Mesodermal cell (in vitro differentiated cells): ENCODE measurements at regions not wholly inside any gene's neighbourhood (a gene's known extent, or its start where the extent isn't known, plus 50 kb on each side); places are given as distances from the start of the nearest gene placed in this dataset.

Experiments
- H3K27ac ChIP-seq: 2 replicates; pipeline ENCODE4 v1.7.0; 2013; ENCODE audit warnings: mild to moderate bottlenecking, low read depth, low read length, moderate library complexity; ENCODE audit not compliant: severe bottlenecking
- H3K36me3 ChIP-seq: 2 replicates; pipeline ENCODE4 v1.7.1; 2013; ENCODE audit warnings: mild to moderate bottlenecking, low read length, moderate library complexity; ENCODE audit not compliant: control insufficient read depth, insufficient read depth
- H3K4me1 ChIP-seq: one replicate; pipeline ENCODE4 v1.7.1; 2013; ENCODE audit warnings: mild to moderate bottlenecking, low read length; ENCODE audit not compliant: insufficient read depth, control insufficient read depth, poor library complexity, severe bottlenecking
- H3K4me3 ChIP-seq: 2 replicates; pipeline ENCODE4 v1.7.0; 2013; ENCODE audit warnings: low read length, control low read depth, mild to moderate bottlenecking; ENCODE audit not compliant: insufficient read depth, poor library complexity, severe bottlenecking; ENCODE audit errors: extremely low read depth
- H3K9me3 ChIP-seq: 2 replicates; pipeline ENCODE4 v1.7.1; 2013; ENCODE audit warnings: mild to moderate bottlenecking, low read length, moderate library complexity; ENCODE audit not compliant: control insufficient read depth
- WGBS, 2 experiments: methylation state at CpG; one replicate each; pipeline ENCODE4 v1.1.5; 2013; ENCODE audit warnings: missing lambda C conversion rate in 2 of 2; ENCODE audit not compliant: insufficient coverage in 2 of 2; 5-methylcytosine and 5-hydroxymethylcytosine counted together

DNA sequence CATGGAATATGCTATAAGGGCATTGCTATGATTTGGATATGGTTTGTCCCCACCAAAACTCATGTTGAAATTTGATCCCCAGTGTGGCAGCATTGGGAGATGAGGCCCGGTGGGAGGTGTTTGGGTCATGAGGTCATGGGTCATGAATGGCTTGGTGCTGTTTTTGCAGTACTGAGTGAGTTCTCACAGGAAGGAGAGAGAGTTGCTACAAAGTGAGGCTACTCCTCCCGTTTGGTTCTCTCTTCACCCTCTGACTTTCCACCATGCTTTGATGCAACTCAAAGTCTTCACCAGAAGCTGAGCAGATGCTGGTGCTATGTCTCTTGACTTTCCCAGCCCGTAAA is 388.1 kb upstream of the TMPO start:
- WGBS, 2 experiments: 60 to 67% methylated on average over 1 of the region's 3 CpGs
- Histone ChIP-seq H3K36me3 (no peaks in the 10 kb centered on the region), H3K4me1 (no peaks in the 10 kb centered on the region), H3K9me3 (no peaks in the 10 kb centered on the region), H3K27ac (peak overlapping the region; percentile 2), H3K4me3 (no peak overlapping the region)

DNA sequence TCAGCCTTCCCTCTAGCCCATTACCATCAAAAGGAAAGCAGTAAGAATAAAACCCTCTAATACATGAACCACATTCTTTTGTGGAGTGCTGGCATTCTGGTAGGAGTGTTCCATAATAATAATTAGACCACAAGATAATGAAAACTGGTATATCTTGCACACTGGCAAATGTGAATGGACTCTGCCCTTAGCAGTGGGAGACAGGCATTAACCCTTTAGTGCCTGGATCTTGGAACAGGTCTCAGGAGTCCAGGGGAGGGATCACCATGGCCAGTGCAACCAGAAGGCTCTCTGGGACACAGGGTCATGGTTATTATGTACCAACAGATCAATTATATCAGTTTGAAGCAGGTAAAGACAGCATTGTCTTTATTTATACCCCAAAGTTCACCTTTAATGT is 387.5 kb upstream of the TMPO start:
- H3K4me1 ChIP-seq: no peaks in the 10 kb centered on the region
- H3K9me3 ChIP-seq: no peaks in the 10 kb centered on the region
- H3K36me3 ChIP-seq: no peaks in the 10 kb centered on the region
- no peak overlapping the region for H3K27ac ChIP-seq
- no peak overlapping the region for H3K4me3 ChIP-seq

DNA sequence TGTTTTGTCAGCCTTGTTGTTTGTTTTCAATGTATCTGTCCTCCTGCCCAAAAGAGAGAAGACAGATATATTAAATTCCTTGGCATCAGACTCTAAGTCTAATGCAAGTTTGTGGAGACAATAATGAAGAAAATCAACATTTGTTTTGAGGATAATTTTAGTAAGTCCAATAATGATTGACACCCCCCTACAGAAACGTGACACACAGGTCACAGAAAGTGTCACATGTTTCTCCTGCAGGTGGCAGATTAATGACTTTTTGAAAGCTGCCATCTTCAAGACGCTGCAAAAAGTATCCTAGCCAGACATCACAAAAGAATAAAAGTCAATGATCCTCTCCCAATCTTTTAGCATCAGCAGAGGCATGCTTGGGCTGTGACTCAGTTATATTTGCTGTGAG is 378.8 kb upstream of the TMPO start:
- 83% methylated on average over 1 of the region's 2 CpGs; no CpG with 5 or more reads in 1 of the 2 experiments for WGBS, 2 experiments

DNA sequence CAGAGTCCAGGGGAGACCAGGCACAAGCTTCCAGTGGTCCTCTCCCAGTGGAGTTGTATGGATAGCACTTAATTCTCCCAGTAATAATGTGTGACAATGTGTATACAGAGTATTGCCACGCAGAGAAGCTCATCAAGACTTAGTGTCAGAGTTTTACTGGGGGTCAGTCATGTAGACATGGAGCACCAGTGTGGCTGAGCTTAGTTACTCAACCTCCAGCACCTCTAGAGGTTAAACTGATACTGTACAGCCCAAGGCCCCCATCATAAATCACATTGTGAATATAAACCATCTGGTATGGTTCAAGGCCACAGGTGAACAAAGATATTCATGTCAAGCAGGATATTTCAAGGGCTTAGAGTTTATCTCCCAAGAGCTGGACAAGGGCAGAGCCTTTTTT is 378.1 kb upstream of the TMPO start:
- Histone ChIP-seq H3K4me3 (no peak overlapping the region), H3K9me3 (no peaks in the 10 kb centered on the region), H3K4me1 (no peaks in the 10 kb centered on the region), H3K27ac (no peak overlapping the region), H3K36me3 (no peaks in the 10 kb centered on the region)
- 80% methylated on average over 1 of the region's 1 CpG; no CpG with 5 or more reads in 1 of the 2 experiments for WGBS, 2 experiments

More for the DNA sequence above, 378.8 kb upstream of the TMPO start:
- Histone ChIP-seq H3K27ac (no peak overlapping the region), H3K9me3 (no peaks in the 10 kb centered on the region), H3K4me3 (no peak overlapping the region), H3K4me1 (no peaks in the 10 kb centered on the region), H3K36me3 (no peaks in the 10 kb centered on the region)

DNA sequence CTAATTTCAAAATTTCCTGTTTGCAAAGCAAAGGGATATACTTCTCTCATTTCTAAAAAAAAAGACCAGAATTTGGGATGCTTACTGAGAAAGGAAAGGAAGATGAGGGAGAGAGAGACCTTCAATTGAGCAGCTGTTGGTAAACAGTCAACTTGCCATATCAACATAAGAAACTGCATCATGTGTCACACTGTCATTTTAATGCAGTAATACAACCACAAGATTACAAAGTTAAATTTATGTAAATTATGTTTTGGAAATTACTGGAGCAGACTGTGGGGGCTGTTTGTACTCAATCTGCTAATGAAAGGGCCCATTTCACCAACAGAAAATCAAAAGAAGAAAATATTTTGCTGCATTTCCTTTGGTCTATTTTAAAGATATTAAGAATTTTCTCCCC is 370.4 kb upstream of the TMPO start:
- Histone ChIP-seq H3K27ac (no peak overlapping the region), H3K9me3 (no peaks in the 10 kb centered on the region), H3K36me3 (no peaks in the 10 kb centered on the region), H3K4me1 (no peaks in the 10 kb centered on the region), H3K4me3 (no peak overlapping the region)

DNA sequence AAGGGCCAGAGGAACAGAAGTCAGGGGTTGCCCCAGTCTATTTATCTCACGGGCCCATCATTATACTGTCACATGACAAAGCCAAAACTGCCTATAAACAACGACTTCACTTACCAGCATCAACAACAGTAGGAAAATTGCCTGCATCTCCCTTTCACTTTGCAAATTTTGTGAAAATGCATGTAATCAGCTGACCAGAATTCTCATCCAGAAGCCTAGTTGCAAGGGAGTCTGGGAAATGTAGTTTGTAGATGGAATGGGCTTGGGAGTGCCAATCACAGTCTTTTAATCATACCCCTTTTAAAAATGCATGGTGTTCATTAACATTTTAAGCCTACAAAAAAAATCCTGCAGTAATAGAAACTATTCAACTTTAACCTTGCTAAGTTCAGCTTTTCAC is 369.3 kb upstream of the TMPO start:
- H3K36me3 ChIP-seq: no peaks in the 10 kb centered on the region
- no peaks in the 10 kb centered on the region for H3K9me3 ChIP-seq
- H3K4me1 ChIP-seq: no peaks in the 10 kb centered on the region
- 84% methylated on average over 2 of the region's 2 CpGs; no CpG with 5 or more reads in 1 of the 2 experiments for WGBS, 2 experiments
- no peak overlapping the region for H3K27ac ChIP-seq
- no peak overlapping the region for H3K4me3 ChIP-seq

DNA sequence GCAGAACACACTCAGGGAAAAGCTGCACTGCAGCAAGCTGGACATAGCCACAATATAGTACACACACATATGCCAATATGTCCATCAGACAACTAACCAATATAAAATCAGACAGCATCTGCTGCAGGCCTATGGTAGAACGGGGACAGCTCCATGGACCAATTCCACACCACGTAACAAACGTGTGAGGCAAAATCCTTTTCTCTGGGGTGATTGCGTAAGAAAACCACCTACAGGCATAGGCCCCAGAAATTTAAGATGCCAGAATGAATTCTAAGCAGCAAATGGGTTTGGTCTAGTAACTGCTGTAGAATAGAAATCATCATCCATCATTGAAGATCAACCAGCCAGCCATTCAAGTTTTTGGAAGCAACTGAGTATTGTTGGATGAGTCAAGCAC is 368.9 kb upstream of the TMPO start:
- Histone ChIP-seq H3K36me3 (no peaks in the 10 kb centered on the region), H3K4me1 (no peaks in the 10 kb centered on the region), H3K9me3 (no peaks in the 10 kb centered on the region), H3K4me3 (no peak overlapping the region), H3K27ac (no peak overlapping the region)
- WGBS, 2 experiments: 74 to 83% methylated on average over 3 of the region's 4 CpGs

DNA sequence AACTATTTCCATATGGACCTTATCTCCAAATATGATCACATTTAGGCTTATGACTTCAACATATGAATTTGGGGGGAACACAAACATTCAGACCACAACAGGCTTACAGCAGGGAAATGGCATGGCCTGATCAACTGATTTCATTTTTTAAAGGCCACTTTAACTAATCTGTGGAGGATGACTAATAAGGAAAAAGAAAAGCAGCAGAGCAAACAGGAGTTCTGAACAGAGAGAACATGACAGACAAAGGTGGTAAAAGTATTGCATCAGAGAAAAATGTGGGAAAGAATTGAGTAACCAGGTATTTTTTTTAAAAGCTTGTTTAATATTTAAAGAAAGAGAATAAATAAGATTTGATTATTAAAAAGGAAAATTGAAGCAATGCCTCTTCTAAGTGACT is 366.1 kb upstream of the TMPO start:
- H3K36me3 ChIP-seq: no peaks in the 10 kb centered on the region

DNA sequence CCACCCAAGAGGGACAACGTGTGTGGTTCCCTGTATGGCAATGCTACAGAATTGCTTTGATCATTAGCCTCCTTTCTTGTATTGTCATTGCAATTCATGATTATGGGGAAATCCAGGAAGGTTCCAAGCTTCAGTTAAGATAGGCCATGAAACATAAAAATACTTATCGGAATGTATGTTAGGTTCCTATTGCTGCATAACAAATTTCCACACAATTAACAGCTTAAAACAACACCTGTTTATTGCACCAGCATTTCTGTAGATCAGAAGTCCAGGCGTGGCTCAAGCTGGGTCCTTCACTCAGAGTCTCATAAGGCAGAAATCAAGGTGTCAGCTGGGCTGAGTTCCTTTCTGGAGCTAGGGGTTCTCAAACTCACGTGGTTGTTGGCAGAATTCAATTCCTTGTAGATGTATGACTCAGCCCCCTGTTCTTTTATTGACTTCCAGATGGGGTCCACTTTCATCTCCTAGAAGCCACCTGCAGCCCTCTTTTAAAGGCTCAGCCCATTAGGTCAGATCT is 365.6 kb upstream of the TMPO start:
- H3K4me1 ChIP-seq: no peaks in the 10 kb centered on the region
- WGBS, 2 experiments: 85 to 88% methylated on average over 3 to 4 of the region's 4 CpGs
- no peaks in the 10 kb centered on the region for H3K36me3 ChIP-seq
- H3K27ac ChIP-seq: no peak overlapping the region
- H3K4me3 ChIP-seq: no peak overlapping the region
- no peaks in the 10 kb centered on the region for H3K9me3 ChIP-seq

More for the DNA sequence above, 366.1 kb upstream of the TMPO start:
- H3K9me3 ChIP-seq: no peaks in the 10 kb centered on the region
- no peaks in the 10 kb centered on the region for H3K4me1 ChIP-seq
- no peak overlapping the region for H3K27ac ChIP-seq
- no peak overlapping the region for H3K4me3 ChIP-seq

DNA sequence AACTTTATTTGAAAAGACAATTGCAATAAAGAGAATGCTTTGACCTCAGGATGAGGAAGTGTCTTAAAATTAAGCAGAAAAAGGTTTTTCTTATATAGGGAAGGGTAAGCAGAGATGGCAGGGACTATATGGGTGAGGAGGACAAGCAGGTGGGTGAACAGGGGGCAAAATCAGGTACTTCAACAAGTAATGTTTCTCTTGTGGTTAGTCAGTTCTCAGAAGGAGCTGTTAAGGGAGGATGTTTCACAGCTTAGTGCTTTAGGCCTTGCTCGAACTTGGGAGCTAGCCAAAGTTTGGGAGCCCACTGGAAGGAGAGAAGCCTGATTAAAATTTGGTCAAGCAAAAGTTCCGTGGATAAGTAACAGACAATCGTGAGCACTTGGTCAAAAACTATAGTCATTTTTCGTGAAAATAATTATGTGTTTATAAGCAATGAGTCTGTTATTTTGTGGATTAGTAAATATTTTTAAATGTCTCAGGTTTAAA is 364.2 kb upstream of the TMPO start:
- no peaks in the 10 kb centered on the region for H3K4me1 ChIP-seq
- H3K36me3 ChIP-seq: no peaks in the 10 kb centered on the region
- H3K27ac ChIP-seq: no peak overlapping the region
- 91 to 94% methylated on average over 4 of the region's 4 CpGs for WGBS, 2 experiments
- H3K9me3 ChIP-seq: no peaks in the 10 kb centered on the region
- H3K4me3 ChIP-seq: no peak overlapping the region

DNA sequence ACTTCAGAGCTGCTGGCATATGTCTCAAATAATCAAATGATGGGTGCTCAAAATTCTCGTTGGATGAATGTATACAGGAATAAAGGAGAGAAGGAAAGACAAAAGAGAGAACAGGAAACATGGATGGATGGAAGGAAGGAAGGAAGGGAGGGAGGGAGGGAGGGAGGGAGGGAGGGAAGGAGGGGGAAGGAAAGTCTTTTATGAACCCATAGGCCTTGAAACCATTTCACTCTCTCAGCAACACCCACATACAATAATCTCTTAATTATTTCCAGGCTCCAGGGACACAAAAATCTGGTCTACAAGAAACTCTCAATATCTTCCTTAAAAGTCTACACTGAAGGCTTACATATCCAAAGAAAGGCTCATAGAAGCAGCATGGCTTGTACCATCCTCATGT is 363.4 kb upstream of the TMPO start:
- Histone ChIP-seq H3K4me3 (no peak overlapping the region), H3K9me3 (no peaks in the 10 kb centered on the region), H3K27ac (no peak overlapping the region), H3K36me3 (no peaks in the 10 kb centered on the region), H3K4me1 (no peaks in the 10 kb centered on the region)
- no CpG with 5 or more reads among the region's 1 CpG for WGBS, 2 experiments

DNA sequence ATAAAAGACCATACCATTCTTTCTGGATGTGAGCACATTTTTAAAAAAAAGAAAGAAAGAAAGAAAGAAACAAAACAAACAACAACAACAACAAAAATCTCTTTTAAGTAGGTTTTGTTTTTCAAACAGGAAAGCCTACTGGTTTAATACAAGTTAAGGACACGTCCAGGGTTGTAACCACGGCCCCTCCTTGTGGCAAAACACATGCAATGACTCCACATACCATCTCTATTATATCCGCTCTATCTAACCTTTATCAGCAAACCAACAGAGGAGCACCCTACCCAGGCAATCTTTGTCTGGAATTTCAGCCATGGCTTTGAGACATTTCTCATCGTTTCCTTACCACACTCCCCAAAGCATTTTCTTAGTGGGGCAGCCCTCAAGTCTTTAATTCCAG is 360.5 kb upstream of the TMPO start:
- WGBS, 2 experiments: 9 to 34% methylated on average over 3 of the region's 4 CpGs
- H3K4me1 ChIP-seq: no peaks in the 10 kb centered on the region
- H3K27ac ChIP-seq: no peak overlapping the region
- no peak overlapping the region for H3K4me3 ChIP-seq
- H3K9me3 ChIP-seq: no peaks in the 10 kb centered on the region
- no peaks in the 10 kb centered on the region for H3K36me3 ChIP-seq
